H1 (cell line): ENCODE measurements at regions not wholly inside any gene's neighbourhood (a gene's known extent, or its start where the extent isn't known, plus 50 kb on each side); places are given as distances from the start of the nearest gene placed in this dataset.

Experiments
- EGR1 ChIP-seq: IDR thresholded peaks from 2 replicates; pipeline ENCODE4 v1.6.1; 2011; ENCODE audit warnings: low read depth, low read length, borderline replicate concordance
- EP300 ChIP-seq, 2 experiments: IDR thresholded peaks; 1 replicate in 1 of 2; 2 replicates in 1 of 2; pipeline ENCODE4 v1.6.1; 2011 to 2012; ENCODE audit warnings: low read depth in 2 of 2, low read length in 2 of 2, mild to moderate bottlenecking in 2 of 2, borderline replicate concordance in 1 of 2, inconsistent platforms in 1 of 2, moderate library complexity in 1 of 2
- JUND ChIP-seq: IDR thresholded peaks from 2 replicates; pipeline ENCODE4 v1.6.1; 2011; ENCODE audit warnings: mild to moderate bottlenecking, improper control_type of control experiment, low read length
- SP2 ChIP-seq: IDR thresholded peaks from 2 replicates; pipeline ENCODE4 v1.6.1; 2012; ENCODE audit warnings: mild to moderate bottlenecking, low read length, inconsistent platforms

- TF ChIP-seq SP2 (no peak), EGR1 (no peak), JUND (no peak), EP300 (IDR thresholded peaks at IDR 0.05; ENCODE audit: borderline replicate concordance in 1 of 2, low read depth in 2 of 2, low read length in 2 of 2) (no peak)
These were observed 143.2 kb upstream of the ZNF217 start (continued) for GRCh38 chr20:53736757-53737395.
